ENCODE measurements at regions not wholly inside any gene's neighbourhood (a gene's known extent, or its start where the extent isn't known, plus 50 kb on each side); places are given as distances from the start of the nearest gene placed in this dataset.

DNA sequence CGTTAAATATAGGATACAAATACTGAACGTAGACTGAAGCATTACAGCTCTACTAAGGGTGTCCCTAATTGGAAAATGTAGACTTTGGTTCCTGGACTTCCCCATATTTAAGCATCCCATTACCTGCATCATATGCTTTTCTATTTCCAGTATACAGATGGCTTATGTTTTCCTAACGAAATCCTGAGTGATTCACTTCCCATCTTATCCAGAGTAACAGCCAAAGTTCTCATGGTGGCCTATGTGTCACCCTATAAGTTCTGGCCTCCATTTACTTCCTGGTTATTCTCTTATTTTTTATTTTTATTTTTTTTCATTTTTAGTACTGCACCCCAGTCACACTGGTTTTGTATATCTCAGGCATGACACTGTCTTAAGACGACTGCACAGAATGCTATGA, 552.3 kb downstream of the PRDM9 start:
- TF ChIP-seq, protein P1, sequence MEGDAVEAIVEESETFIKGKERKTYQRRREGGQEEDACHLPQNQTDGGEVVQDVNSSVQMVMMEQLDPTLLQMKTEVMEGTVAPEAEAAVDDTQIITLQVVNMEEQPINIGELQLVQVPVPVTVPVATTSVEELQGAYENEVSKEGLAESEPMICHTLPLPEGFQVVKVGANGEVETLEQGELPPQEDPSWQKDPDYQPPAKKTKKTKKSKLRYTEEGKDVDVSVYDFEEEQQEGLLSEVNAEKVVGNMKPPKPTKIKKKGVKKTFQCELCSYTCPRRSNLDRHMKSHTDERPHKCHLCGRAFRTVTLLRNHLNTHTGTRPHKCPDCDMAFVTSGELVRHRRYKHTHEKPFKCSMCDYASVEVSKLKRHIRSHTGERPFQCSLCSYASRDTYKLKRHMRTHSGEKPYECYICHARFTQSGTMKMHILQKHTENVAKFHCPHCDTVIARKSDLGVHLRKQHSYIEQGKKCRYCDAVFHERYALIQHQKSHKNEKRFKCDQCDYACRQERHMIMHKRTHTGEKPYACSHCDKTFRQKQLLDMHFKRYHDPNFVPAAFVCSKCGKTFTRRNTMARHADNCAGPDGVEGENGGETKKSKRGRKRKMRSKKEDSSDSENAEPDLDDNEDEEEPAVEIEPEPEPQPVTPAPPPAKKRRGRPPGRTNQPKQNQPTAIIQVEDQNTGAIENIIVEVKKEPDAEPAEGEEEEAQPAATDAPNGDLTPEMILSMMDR (IDR thresholded peaks at IDR 0.05; ENCODE audit: borderline replicate concordance, extremely low read depth, insufficient read depth), result no peak
- Histone ChIP-seq H3K4me1 (ENCODE audit: control insufficient read depth in 2 of 3, insufficient read depth in 2 of 3, low read depth in 1 of 3, low read length in 3 of 3) (no peaks in the 10 kb centered on the region), H3K27me3 (ENCODE audit: control insufficient read depth, insufficient read depth, low read length) (no peaks in the 10 kb centered on the region), H3K4me3 (ENCODE audit: low read length in 3 of 3) (no peak overlapping the region), H3K9ac (ENCODE audit: low read length in 3 of 3) (no peak overlapping the region), H3K27ac (ENCODE audit: low read depth in 2 of 2, low read length in 2 of 2) (no peak overlapping the region), H3K36me3 (ENCODE audit: control insufficient read depth in 2 of 3, insufficient read depth in 3 of 3, low read length in 3 of 3) (no peaks in the 10 kb centered on the region), H3K9me3 (ENCODE audit: control insufficient read depth in 2 of 3, insufficient read depth in 1 of 3, low read length in 3 of 3) (no peaks in the 10 kb centered on the region)
- DNase-seq (no peak), FAIRE-seq (no peak)
- intact Hi-C loops (cut with DNase I), result no loop called here

DNA sequence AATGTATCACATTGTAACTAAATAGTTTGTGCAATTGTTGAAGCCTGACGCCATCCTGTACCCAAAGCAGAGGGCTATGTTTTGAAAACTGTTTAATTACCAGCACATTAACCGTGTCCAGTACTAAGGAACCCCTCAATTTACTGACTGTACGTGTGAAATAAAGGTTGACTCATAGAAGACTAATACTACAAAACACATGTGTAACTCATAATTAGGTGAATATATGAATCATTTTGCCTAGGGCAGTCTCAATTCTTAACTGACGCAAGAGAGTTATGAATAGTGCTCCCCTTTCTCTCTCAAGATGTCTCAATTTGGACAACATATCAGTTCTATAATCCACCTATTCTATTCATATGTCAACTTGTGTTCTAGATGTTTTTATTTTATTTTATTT, 558.4 kb downstream of the PRDM9 start:
- H3K9ac ChIP-seq (ENCODE audit: low read length in 3 of 3), result no peak overlapping the region
- DNase-seq (no peak), FAIRE-seq (no peak)
- no peak overlapping the region for H3K4me3 ChIP-seq (ENCODE audit: low read length in 3 of 3)
- intact Hi-C loops (cut with DNase I), result no loop called here
- H3K9me3 ChIP-seq (ENCODE audit: control insufficient read depth in 2 of 3, insufficient read depth in 1 of 3, low read length in 3 of 3), result no peaks in the 10 kb centered on the region
- no peaks in the 10 kb centered on the region for H3K36me3 ChIP-seq (ENCODE audit: control insufficient read depth in 2 of 3, insufficient read depth in 3 of 3, low read length in 3 of 3)
- TF ChIP-seq, protein P1 (IDR thresholded peaks at IDR 0.05; ENCODE audit: borderline replicate concordance, extremely low read depth, insufficient read depth), result no peak
- no peak overlapping the region for H3K27ac ChIP-seq (ENCODE audit: low read depth in 2 of 2, low read length in 2 of 2)
- H3K4me1 ChIP-seq (ENCODE audit: control insufficient read depth in 2 of 3, insufficient read depth in 2 of 3, low read depth in 1 of 3, low read length in 3 of 3), result no peaks in the 10 kb centered on the region
- no peaks in the 10 kb centered on the region for H3K27me3 ChIP-seq (ENCODE audit: control insufficient read depth, insufficient read depth, low read length)

DNA sequence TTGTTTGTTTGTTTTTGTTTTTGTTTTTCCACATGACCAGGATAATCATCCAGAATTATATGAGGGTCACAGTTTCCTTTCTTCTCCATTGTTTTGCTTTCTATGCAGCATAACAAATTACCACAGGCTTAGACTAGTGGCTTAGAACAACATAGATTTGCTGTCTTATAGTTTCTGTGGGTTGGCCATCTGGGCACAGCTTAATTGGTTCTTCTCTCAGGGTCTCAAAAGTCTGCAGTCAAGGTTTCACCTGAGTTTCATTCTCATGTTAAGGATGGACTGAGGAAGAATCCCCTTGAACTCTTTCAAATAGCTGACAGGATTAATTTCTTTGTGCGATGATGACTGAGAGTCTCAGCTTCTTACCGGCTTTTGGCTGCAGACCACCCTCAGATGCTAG, 559.8 kb downstream of the PRDM9 start:
- Histone ChIP-seq H3K27me3 (ENCODE audit: control insufficient read depth, insufficient read depth, low read length) (no peaks in the 10 kb centered on the region), H3K4me3 (ENCODE audit: low read length in 3 of 3) (no peak overlapping the region), H3K36me3 (ENCODE audit: control insufficient read depth in 2 of 3, insufficient read depth in 3 of 3, low read length in 3 of 3) (no peaks in the 10 kb centered on the region), H3K4me1 (ENCODE audit: control insufficient read depth in 2 of 3, insufficient read depth in 2 of 3, low read depth in 1 of 3, low read length in 3 of 3) (no peaks in the 10 kb centered on the region), H3K9ac (ENCODE audit: low read length in 3 of 3) (no peak overlapping the region), H3K9me3 (ENCODE audit: control insufficient read depth in 2 of 3, insufficient read depth in 1 of 3, low read length in 3 of 3) (no peaks in the 10 kb centered on the region), H3K27ac (ENCODE audit: low read depth in 2 of 2, low read length in 2 of 2) (no peak overlapping the region)
- DNase-seq (no peak), FAIRE-seq (no peak)
- TF ChIP-seq, protein P1 (IDR thresholded peaks at IDR 0.05; ENCODE audit: borderline replicate concordance, extremely low read depth, insufficient read depth), result no peak
- intact Hi-C loops (cut with DNase I), result no loop called here

DNA sequence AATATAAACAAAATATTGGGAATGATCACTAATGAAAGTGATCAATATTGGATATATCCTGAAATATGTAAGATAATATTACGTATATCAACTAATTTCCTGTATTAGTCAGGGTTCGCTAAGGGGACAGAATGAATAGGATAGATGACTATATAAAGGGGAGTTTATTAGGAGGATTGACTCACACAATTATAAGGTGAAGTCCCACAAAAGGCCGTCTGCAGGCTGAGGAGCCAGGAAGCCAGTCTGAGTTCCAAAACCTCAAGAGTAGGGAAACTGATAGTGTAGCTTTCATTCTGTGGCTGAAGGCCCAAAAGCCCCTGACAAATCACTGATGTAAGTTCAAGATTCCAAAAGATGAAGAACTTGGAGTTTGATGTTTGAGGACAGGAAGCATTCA, 561.1 kb downstream of the PRDM9 start:
- H3K4me1 ChIP-seq (ENCODE audit: control insufficient read depth in 2 of 3, insufficient read depth in 2 of 3, low read depth in 1 of 3, low read length in 3 of 3), result no peaks in the 10 kb centered on the region
- TF ChIP-seq, protein P1 (IDR thresholded peaks at IDR 0.05; ENCODE audit: borderline replicate concordance, extremely low read depth, insufficient read depth), result no peak
- H3K9ac ChIP-seq (ENCODE audit: low read length in 3 of 3), result no peak overlapping the region
- no peak overlapping the region for H3K4me3 ChIP-seq (ENCODE audit: low read length in 3 of 3)
- H3K9me3 ChIP-seq (ENCODE audit: control insufficient read depth in 2 of 3, insufficient read depth in 1 of 3, low read length in 3 of 3), result no peaks in the 10 kb centered on the region
- intact Hi-C loops (cut with DNase I), result no loop called here
- no peak for DNase-seq
- no peaks in the 10 kb centered on the region for H3K36me3 ChIP-seq (ENCODE audit: control insufficient read depth in 2 of 3, insufficient read depth in 3 of 3, low read length in 3 of 3)
- H3K27me3 ChIP-seq (ENCODE audit: control insufficient read depth, insufficient read depth, low read length), result no peaks in the 10 kb centered on the region
- no peak overlapping the region for H3K27ac ChIP-seq (ENCODE audit: low read depth in 2 of 2, low read length in 2 of 2)
- FAIRE-seq, result no peak
